ENCODE measurements at regions not wholly inside any gene's neighbourhood (a gene's known extent, or its start where the extent isn't known, plus 50 kb on each side); places are given as distances from the start of the nearest gene placed in this dataset.

DNA sequence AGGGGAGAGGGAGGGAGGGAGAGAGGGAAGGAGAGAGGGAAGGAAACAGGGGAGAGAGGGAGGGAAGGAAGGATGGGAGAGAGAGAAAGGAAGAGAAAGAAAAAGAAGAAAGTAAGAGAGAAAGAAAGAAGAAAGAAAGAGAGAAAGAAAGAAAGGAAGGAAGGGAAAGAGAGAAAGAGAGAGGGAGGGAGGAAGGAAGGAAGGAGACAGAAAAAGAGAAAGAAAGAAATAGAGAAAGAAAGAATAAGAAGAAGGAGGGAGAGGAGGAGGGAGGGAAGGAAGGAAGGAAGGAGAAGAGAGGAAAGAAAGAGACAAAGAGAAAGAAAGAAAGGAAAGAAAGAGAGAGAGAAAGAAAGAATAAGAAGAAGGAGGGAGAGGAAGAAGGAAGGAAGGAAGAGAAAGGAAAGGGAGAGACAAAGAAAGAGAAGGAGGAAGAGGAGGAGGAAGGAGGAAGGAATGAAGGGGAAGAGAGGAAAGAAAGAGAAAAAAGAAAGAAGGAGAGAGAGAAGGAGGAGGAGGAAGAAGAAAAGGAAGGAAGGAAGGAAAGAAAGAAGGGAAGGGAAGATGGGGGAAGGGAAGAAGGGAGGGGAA is 189.6 kb downstream of the PARM1 start:
- no peaks in the 10 kb centered on the region for H3K36me3 ChIP-seq
- H3K27ac ChIP-seq, result no peak overlapping the region
- no peaks in the 10 kb centered on the region for H3K27me3 ChIP-seq
- no peak overlapping the region for H3K4me3 ChIP-seq
- no peaks in the 10 kb centered on the region for H3K4me1 ChIP-seq
- peaks cover 0 to 11% (median 0%) of the 10 kb centered on the region in 3 donors for H3K9me3 ChIP-seq
- ATAC-seq, result no peak
- TF ChIP-seq POLR2AphosphoS5 (IDR thresholded peaks at IDR 0.05), result no peak
- TF ChIP-seq EP300 (IDR thresholded peaks at IDR 0.05), result no peak
- TF ChIP-seq, protein P1, sequence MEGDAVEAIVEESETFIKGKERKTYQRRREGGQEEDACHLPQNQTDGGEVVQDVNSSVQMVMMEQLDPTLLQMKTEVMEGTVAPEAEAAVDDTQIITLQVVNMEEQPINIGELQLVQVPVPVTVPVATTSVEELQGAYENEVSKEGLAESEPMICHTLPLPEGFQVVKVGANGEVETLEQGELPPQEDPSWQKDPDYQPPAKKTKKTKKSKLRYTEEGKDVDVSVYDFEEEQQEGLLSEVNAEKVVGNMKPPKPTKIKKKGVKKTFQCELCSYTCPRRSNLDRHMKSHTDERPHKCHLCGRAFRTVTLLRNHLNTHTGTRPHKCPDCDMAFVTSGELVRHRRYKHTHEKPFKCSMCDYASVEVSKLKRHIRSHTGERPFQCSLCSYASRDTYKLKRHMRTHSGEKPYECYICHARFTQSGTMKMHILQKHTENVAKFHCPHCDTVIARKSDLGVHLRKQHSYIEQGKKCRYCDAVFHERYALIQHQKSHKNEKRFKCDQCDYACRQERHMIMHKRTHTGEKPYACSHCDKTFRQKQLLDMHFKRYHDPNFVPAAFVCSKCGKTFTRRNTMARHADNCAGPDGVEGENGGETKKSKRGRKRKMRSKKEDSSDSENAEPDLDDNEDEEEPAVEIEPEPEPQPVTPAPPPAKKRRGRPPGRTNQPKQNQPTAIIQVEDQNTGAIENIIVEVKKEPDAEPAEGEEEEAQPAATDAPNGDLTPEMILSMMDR (IDR thresholded peaks at IDR 0.05), result no peak
- TF ChIP-seq POLR2A (IDR thresholded peaks at IDR 0.05), result no peak

DNA sequence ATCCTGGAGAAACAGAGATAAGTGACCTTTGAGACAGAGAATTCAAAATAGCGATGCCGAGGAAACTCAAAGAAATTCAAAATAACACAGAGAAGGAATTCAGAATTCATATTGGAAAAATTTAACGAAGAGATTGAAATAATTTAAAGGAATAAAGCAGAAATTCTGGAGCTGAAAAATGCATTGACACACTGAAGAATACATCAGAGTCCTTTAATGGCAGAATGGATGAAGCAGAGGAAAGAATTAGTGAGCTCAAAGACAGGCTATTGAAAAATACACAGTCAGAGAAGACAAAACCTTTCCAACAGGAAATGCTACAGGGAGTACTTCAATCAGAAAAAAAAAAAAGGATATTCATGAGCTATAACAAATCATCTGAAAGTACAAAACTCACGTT is 185.8 kb downstream of the PARM1 start:
- no peak for ATAC-seq

DNA sequence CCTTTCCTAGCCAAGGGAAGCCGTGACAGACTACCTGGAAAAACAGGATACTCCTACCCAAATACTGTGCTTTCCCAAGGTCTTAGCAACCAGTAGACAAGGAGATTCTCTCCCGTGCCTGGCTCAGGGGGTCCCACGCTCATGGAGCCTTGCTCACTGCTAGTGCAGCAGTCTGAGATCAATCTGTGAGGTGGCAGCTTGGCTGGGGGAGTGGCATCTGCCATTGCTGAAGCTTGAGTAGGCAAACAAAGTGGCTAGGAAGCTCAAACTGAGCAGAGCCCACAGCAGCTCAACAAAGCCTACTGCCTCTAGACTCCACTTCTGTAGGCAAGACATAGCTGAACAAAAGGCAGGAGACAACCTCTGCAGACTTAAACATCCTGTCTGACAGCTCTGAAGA is 177.1 kb downstream of the PARM1 start:
- no CpG with 5 or more reads among the region's 3 CpGs for WGBS, 2 donors (ENCODE audit: low coverage in 1 of 2)
- no peak overlapping the region for H3K27ac ChIP-seq
- H3K4me1 ChIP-seq, result no peaks in the 10 kb centered on the region
- peaks cover 0 to 7% (median 0%) of the 10 kb centered on the region in 3 donors for H3K9me3 ChIP-seq
- no peaks in the 10 kb centered on the region for H3K36me3 ChIP-seq
- H3K4me3 ChIP-seq, result no peak overlapping the region
- ATAC-seq, result no peak
- H3K27me3 ChIP-seq, result no peaks in the 10 kb centered on the region
- TF ChIP-seq, protein P1 (IDR thresholded peaks at IDR 0.05), result no peak
- TF ChIP-seq POLR2AphosphoS5 (IDR thresholded peaks at IDR 0.05), result no peak
- TF ChIP-seq EP300 (IDR thresholded peaks at IDR 0.05), result no peak
- no peak for TF ChIP-seq POLR2A (IDR thresholded peaks at IDR 0.05)

More for the DNA sequence above, 185.8 kb downstream of the PARM1 start:
- TF ChIP-seq POLR2A (IDR thresholded peaks at IDR 0.05), result no peak
- no peak for TF ChIP-seq EP300 (IDR thresholded peaks at IDR 0.05)
- TF ChIP-seq, protein P1 (IDR thresholded peaks at IDR 0.05), result no peak
- no peak for TF ChIP-seq POLR2AphosphoS5 (IDR thresholded peaks at IDR 0.05)
- H3K27ac ChIP-seq, result no peak overlapping the region
- H3K27me3 ChIP-seq, result no peaks in the 10 kb centered on the region
- H3K36me3 ChIP-seq, result no peaks in the 10 kb centered on the region
- H3K9me3 ChIP-seq, result peaks cover 0 to 17% (median 0%) of the 10 kb centered on the region in 3 donors
- no peaks in the 10 kb centered on the region for H3K4me1 ChIP-seq
- WGBS, 2 donors (ENCODE audit: low coverage in 1 of 2), result 81 to 89% methylated on average over 4 of the region's 4 CpGs
- no peak overlapping the region for H3K4me3 ChIP-seq

DNA sequence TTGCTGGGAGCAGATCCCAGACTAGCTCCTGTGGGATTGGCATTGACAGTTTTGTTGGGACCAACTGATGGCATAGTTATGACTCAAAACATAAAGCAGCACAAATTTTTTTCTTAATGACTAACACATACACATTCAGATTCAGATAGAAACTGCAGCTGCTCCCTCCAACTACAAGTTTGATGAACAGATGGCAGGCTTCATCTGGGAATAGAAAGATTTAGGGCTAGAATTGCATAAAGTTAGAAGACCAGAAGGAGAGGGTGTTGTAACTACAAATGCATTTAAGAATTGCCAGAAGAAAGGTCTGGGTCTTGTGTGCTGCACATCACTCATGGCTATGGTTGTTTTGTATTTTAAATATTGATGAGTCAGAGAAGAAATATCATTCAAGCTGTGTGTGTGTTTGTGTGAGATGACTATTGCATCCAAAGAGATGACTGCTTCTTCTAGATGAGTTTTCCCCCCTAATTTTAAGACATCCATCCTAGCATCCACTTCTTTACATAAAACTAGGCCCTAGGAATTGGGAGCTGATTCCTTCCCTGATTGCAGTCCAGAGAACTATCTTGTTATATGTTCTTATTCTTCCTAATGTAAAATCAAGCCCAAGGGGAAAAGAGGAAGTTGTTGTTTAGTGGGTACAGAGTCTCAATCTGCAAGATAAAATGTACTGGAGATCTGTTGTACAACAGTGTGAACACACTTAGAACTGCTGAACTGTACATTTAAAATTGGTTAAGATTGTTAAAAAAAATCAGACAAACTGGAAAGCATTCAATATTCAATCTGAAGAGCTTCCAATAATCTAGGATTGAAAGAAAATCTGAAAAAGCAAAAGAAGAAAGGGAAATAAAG is 175.1 kb downstream of the PARM1 start:
- no peak for TF ChIP-seq EP300 (IDR thresholded peaks at IDR 0.05)
- no peak for TF ChIP-seq POLR2A (IDR thresholded peaks at IDR 0.05)
- TF ChIP-seq, protein P1 (IDR thresholded peaks at IDR 0.05), result no peak
- no peak for TF ChIP-seq POLR2AphosphoS5 (IDR thresholded peaks at IDR 0.05)
- H3K36me3 ChIP-seq, result no peaks in the 10 kb centered on the region
- H3K27ac ChIP-seq, result no peak overlapping the region
- no peak for ATAC-seq
- no peaks in the 10 kb centered on the region for H3K4me1 ChIP-seq
- no peak overlapping the region for H3K4me3 ChIP-seq
- H3K27me3 ChIP-seq, result no peaks in the 10 kb centered on the region
- no peaks in the 10 kb centered on the region for H3K9me3 ChIP-seq

DNA sequence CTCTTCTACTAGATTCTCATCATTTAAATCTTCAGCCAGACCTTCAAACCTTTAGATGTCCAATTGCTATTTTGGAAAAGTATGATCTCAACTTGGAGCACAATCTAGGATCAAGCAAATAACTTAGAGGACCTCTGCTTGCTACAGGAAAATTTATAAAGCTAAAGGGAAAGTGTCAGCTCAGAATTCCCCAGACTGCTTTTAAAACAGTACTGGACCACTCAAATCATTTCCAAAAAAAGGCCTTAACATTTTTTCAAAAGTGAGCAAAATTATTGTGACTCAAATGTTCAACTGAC is 169.8 kb downstream of the PARM1 start:
- Histone ChIP-seq H3K9me3 (peaks cover 0 to 8% (median 0%) of the 10 kb centered on the region in 3 donors), H3K27me3 (no peaks in the 10 kb centered on the region), H3K4me1 (no peaks in the 10 kb centered on the region), H3K27ac (no peak overlapping the region), H3K4me3 (no peak overlapping the region), H3K36me3 (no peaks in the 10 kb centered on the region)
- TF ChIP-seq POLR2AphosphoS5 (IDR thresholded peaks at IDR 0.05) (no peak), POLR2A (IDR thresholded peaks at IDR 0.05) (no peak), EP300 (IDR thresholded peaks at IDR 0.05) (no peak)
- TF ChIP-seq, protein P1 (IDR thresholded peaks at IDR 0.05), result no peak
- no peak for ATAC-seq
